Gastroesophageal sphincter (tissue), 4 donors: ENCODE measurements at regions not wholly inside any gene's neighbourhood (a gene's known extent, or its start where the extent isn't known, plus 50 kb on each side); places are given as distances from the start of the nearest gene placed in this dataset.

ENCODE experiments used
- ATAC-seq: fragments of 150-250 bp; one replicate; pipeline ENCODE4 v1.9.1; 2016; ENCODE audit warnings: mild to moderate bottlenecking, moderate library complexity
- H3K27ac ChIP-seq, 4 donors: fragments of 200-600 bp; sonication (generic) in 3 of 4; 1 replicate in 3 of 4; 2 replicates in 1 of 4; pipeline ENCODE4 v1.5.1; 2016 to 2019
- H3K27me3 ChIP-seq: fragments of 200-600 bp; sonication (generic); one replicate; pipeline ENCODE4 v1.5.1; 2019
- H3K36me3 ChIP-seq, 2 donors: fragments of 200-600 bp; sonication (generic); one replicate each; pipeline ENCODE4 v1.5.1; 2019; ENCODE audit warnings: control low read depth in 1 of 2
- H3K4me1 ChIP-seq, 3 donors: fragments of 200-600 bp; sonication (generic); 1 replicate in 2 of 3; 2 replicates in 1 of 3; pipeline ENCODE4 v1.5.1; 2016 to 2019; ENCODE audit warnings: control low read depth in 2 of 3
- H3K4me3 ChIP-seq, 2 donors: fragments of 200-600 bp; sonication (generic); one replicate each; pipeline ENCODE4 v1.5.1; 2019; ENCODE audit warnings: mild to moderate bottlenecking in 1 of 2, moderate library complexity in 1 of 2
- H3K9me3 ChIP-seq, 3 donors: fragments of 200-600 bp; sonication (generic); one replicate each; pipeline ENCODE4 v1.5.1; 2017 to 2019; ENCODE audit warnings: control low read depth in 2 of 3
- EP300 ChIP-seq: sonication (generic); formaldehyde crosslinking; IDR thresholded peaks from one replicate; pipeline ENCODE4 v1.6.1; 2017; ENCODE audit warnings: antibody characterized with exemption, mild to moderate bottlenecking
- POLR2A ChIP-seq, 2 donors: fragments of 450-650 bp; IDR thresholded peaks; one replicate each; pipeline ENCODE4 v1.6.1; 2017; ENCODE audit warnings: antibody characterized with exemption in 2 of 2, mild to moderate bottlenecking in 2 of 2, moderate library complexity in 1 of 2
- POLR2AphosphoS5 ChIP-seq: sonication (generic); formaldehyde crosslinking; IDR thresholded peaks from one replicate; pipeline ENCODE4 v1.6.1; 2017; ENCODE audit warnings: antibody characterized with exemption
- WGBS, 2 donors: methylation state at CpG; one replicate each; pipeline ENCODE4 v1.1.5; 2018; ENCODE audit warnings: low coverage in 1 of 2; 5-methylcytosine and 5-hydroxymethylcytosine counted together
- TF ChIP-seq, protein P1 (sequence below), 4 experiments: fragments of 200-600 bp in 2 of 4; fragments of 450-650 bp in 2 of 4; sonication (generic) in 1 of 4; IDR thresholded peaks; one replicate each; pipeline ENCODE4 v1.5.1; 2017 to 2019; ENCODE audit warnings: antibody characterized with exemption in 4 of 4, mild to moderate bottlenecking in 2 of 4, moderate library complexity in 2 of 4

DNA sequence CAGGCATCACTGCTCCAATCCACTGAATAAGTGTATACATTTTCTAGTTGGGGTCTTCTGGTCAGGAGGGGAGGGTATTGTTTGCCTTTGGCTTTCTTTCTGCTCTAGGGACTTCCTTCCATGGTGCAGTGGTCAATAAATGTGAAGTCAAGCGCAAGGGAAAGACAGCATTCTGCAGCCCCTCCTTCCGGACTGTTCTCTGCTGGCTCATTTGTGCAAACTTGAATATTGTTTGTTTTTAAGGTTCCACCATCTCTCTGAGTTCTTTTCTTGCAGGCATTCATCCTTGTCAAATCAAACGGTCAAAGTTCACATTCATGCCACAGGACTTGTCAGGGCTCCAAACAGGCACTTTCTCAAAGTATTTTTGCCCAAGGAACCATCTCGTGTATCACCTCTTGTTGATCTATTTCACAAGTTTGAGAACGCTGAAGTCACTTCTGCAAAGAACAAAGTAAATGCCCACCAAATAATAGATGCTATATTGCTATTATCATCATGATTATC lies 205.6 kb upstream of the KAZN start:
- H3K9me3 ChIP-seq, result no peaks in the 10 kb centered on the region
- no peaks in the 10 kb centered on the region for H3K36me3 ChIP-seq
- ATAC-seq, result no peak
- no peak overlapping the region for H3K4me3 ChIP-seq
- H3K27me3 ChIP-seq, result no peaks in the 10 kb centered on the region
- WGBS, 2 donors, result 50 to 67% methylated on average over 2 to 5 of the region's 5 CpGs
- no peaks in the 10 kb centered on the region for H3K4me1 ChIP-seq
- H3K27ac ChIP-seq, result no peak overlapping the region
- TF ChIP-seq EP300, result no peak
- TF ChIP-seq POLR2A (IDR thresholded peaks at IDR 0.05), result no peak
- TF ChIP-seq POLR2AphosphoS5, result no peak
- TF ChIP-seq, protein P1, sequence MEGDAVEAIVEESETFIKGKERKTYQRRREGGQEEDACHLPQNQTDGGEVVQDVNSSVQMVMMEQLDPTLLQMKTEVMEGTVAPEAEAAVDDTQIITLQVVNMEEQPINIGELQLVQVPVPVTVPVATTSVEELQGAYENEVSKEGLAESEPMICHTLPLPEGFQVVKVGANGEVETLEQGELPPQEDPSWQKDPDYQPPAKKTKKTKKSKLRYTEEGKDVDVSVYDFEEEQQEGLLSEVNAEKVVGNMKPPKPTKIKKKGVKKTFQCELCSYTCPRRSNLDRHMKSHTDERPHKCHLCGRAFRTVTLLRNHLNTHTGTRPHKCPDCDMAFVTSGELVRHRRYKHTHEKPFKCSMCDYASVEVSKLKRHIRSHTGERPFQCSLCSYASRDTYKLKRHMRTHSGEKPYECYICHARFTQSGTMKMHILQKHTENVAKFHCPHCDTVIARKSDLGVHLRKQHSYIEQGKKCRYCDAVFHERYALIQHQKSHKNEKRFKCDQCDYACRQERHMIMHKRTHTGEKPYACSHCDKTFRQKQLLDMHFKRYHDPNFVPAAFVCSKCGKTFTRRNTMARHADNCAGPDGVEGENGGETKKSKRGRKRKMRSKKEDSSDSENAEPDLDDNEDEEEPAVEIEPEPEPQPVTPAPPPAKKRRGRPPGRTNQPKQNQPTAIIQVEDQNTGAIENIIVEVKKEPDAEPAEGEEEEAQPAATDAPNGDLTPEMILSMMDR (IDR thresholded peaks at IDR 0.05), result no peak

DNA sequence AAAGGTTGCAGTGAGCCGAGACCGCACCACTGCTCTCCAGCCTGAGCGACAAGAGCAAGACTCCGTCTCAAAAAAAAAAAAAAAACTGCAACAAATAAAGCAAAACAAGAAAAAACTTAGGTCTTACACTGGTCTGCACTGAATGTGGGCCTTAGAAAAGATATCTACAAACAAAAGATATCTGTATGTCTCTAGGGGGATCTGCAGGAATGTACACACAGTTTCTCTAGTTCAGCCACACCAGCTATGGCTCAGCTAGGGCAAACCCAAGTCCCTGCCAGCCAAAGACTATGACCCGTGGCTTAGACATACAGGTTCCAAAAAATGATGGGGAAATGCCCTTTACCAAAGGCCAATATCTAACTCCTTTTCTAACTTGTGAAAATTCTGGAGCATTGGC lies 202.4 kb upstream of the KAZN start:
- TF ChIP-seq, protein P1 (IDR thresholded peaks at IDR 0.05), result no peak
- TF ChIP-seq EP300 (no peak), POLR2A (IDR thresholded peaks at IDR 0.05) (no peak), POLR2AphosphoS5 (no peak)
- no peak overlapping the region for H3K27ac ChIP-seq
- WGBS, 2 donors, result 67% methylated on average over 1 of the region's 5 CpGs; no CpG with 5 or more reads in 1 of the 2 donors
- no peaks in the 10 kb centered on the region for H3K9me3 ChIP-seq
- no peaks in the 10 kb centered on the region for H3K36me3 ChIP-seq
- H3K27me3 ChIP-seq, result no peaks in the 10 kb centered on the region
- no peak overlapping the region for H3K4me3 ChIP-seq
- ATAC-seq, result no peak
- no peaks in the 10 kb centered on the region for H3K4me1 ChIP-seq

DNA sequence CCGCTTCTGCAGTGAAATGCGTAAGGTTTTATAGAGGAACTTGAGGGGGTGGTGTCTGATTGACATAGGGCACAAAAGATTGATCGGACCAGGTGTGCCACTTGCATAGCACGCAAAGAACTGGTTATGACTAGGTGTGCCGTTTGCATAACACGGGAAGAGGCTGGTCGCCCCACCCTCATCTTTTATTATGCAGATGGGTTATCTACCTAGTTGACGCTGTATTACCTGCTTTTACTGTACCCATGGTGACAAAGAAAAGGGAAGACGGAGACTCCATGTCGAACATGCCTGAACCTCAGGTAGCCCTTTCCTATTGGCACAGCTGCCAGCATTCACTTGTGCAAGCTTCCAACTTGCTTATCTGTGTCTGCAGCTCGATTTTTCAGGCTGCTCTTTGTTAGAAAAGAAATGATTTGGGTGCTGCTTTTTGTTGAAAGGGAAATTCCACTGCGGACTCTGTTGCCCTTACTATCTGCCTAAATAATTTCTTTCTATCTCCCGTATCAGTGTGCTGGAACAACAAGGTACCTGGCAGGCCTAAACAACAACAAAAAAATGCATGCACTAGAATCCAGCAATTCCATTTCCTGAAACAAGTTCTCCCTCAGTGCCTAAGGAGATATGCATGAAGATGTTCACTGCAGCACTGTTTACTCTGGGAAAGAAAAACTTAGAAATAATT lies 194.4 kb upstream of the KAZN start:
- no peaks in the 10 kb centered on the region for H3K36me3 ChIP-seq
- 88 to 93% methylated on average over 12 to 13 of the region's 13 CpGs for WGBS, 2 donors
- peaks cover 0 to 7% (median 0%) of the 10 kb centered on the region in 3 donors for H3K9me3 ChIP-seq
- H3K27ac ChIP-seq, result no peak overlapping the region
- H3K4me3 ChIP-seq, result no peak overlapping the region
- H3K4me1 ChIP-seq, result no peaks in the 10 kb centered on the region
- no peak for ATAC-seq
- TF ChIP-seq, protein P1 (IDR thresholded peaks at IDR 0.05), result no peak
- TF ChIP-seq POLR2AphosphoS5, result no peak
- no peak for TF ChIP-seq EP300
- TF ChIP-seq POLR2A (IDR thresholded peaks at IDR 0.05), result no peak
- no peaks in the 10 kb centered on the region for H3K27me3 ChIP-seq

DNA sequence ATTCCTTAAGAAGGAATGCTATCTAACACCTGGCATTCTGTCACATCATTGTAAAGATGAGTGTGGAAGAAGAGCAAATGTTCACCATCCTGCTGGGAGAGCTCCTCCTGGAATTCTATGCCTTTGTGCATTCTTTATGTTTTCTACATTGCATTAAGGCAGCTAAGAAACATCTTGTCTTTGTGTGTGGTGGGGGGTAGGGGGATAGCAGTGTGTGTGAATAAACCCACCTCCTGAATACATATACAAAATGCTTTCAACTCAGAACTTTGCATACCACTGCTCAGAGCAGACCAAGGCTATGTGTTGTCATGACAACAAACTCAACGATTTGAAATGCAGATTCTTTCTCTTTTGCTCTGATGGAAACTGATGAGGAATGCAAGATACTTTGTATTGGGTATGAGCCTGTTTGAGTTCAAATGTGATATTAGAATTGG lies 193.6 kb upstream of the KAZN start:
- TF ChIP-seq, protein P1 (IDR thresholded peaks at IDR 0.05), result no peak
- H3K4me3 ChIP-seq, result no peak overlapping the region
- H3K27ac ChIP-seq, result no peak overlapping the region
- H3K9me3 ChIP-seq, result peaks cover 0 to 7% (median 0%) of the 10 kb centered on the region in 3 donors
- H3K27me3 ChIP-seq, result no peaks in the 10 kb centered on the region
- no peaks in the 10 kb centered on the region for H3K4me1 ChIP-seq
- WGBS, 2 donors, result 0 to 16% methylated on average over 1 of the region's 1 CpG
- ATAC-seq, result no peak
- no peaks in the 10 kb centered on the region for H3K36me3 ChIP-seq

DNA sequence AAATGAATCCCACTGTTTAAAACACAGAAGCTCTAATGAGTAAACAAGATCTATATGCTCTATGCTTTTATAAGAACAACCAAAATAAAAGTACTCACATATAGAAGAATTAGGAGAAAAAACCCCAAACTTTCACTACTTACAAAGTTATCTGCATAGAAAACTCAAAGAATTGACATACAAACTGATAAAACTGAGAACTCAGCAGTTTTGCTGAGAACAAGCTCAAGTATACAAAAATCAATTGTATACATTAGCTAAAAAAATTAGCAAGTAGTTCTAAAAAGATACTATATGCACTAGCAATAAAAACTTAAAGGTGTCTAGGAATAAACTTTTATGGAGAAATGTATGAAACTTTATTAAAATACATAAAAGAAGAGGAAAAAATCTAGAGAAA lies 186.2 kb upstream of the KAZN start:
- TF ChIP-seq EP300, result no peak
- TF ChIP-seq POLR2A (IDR thresholded peaks at IDR 0.05), result no peak
- TF ChIP-seq, protein P1 (IDR thresholded peaks at IDR 0.05), result no peak
- TF ChIP-seq POLR2AphosphoS5, result no peak
- Histone ChIP-seq H3K4me3 (no peak overlapping the region), H3K4me1 (peaks cover 0 to 9% (median 0%) of the 10 kb centered on the region in 3 donors), H3K36me3 (no peaks in the 10 kb centered on the region), H3K9me3 (no peaks in the 10 kb centered on the region), H3K27ac (no peak overlapping the region), H3K27me3 (no peaks in the 10 kb centered on the region)
- ATAC-seq, result no peak
